K562 (cell line): ENCODE measurements at regions not wholly inside any gene's neighbourhood (a gene's known extent, or its start where the extent isn't known, plus 50 kb on each side); places are given as distances from the start of the nearest gene placed in this dataset.

ENCODE experiments used
- ATAC-seq: fragments of 200-7000 bp; cut with Tn5 transposase; 3 replicates; pipeline ENCODE4 v1.9.1; 2020; ENCODE audit warnings: moderate library complexity
- BruUV-seq: library from RNA; stranded (reverse); fragments of 400-500 nt; replicated peaks from 2 replicates; lab custom pipeline; 2021; lab: Mats Ljungman, UMichigan
- CTCF ChIA-PET: fragments of 300-600 bp; formaldehyde crosslinking; extraction: SDS; loops from one replicate; lab custom pipeline; 2021; ENCODE audit warnings: low intra/inter-chr PET ratio; lab: Yijun Ruan, JAX
- POLR2A ChIA-PET: fragments of 300-600, 350-650 bp; sonication (Branson Sonifier 250); formaldehyde crosslinking; extraction: SDS; loops from one replicate; lab custom pipeline; 2021; ENCODE audit warnings: antibody characterized with exemption, inconsistent platforms; lab: Yijun Ruan, JAX
- DNase-seq, 4 experiments: peaks; one replicate each; pipeline versions ENCODE4 v3.0.0 to v3.0.0-alpha.2; 2011 to 2018; ENCODE audit warnings: low spot score in 3 of 4, mixed read lengths in 3 of 4; ENCODE audit errors: extremely low read depth in 1 of 4
- FAIRE-seq: peaks from 2 replicates; lab custom pipeline; 2011; peaks lifted over from hg19 to GRCh38; lab: Jason Lieb, UNC
- H2AFZ ChIP-seq: 2 replicates; pipeline ENCODE4 v1.6.0; 2011; ENCODE audit warnings: low read depth, low read length, control low read depth, inconsistent platforms
- H3K27ac ChIP-seq: fragments of 200-600 bp; 3 replicates; pipeline ENCODE4 v1.8.0; 2011; ENCODE audit warnings: low read depth, mild to moderate bottlenecking, control low read depth, inconsistent platforms, low read length, moderate library complexity, mixed read lengths; ENCODE audit errors: extremely low read depth
- H3K27me3 ChIP-seq, 2 experiments: fragments of 300-600 bp in 1 of 2; 2 replicates in 1 of 2; 3 replicates in 1 of 2; pipeline versions ENCODE4 v1.6.0 to v1.8.0; 2011; ENCODE audit warnings: inconsistent platforms in 2 of 2, low read length in 2 of 2, mild to moderate bottlenecking in 1 of 2, mixed read lengths in 1 of 2, moderate library complexity in 1 of 2; ENCODE audit not compliant: control insufficient read depth in 2 of 2, insufficient read depth in 2 of 2
- H3K36me3 ChIP-seq: fragments of 300-600 bp; 3 replicates; pipeline ENCODE4 v1.8.0; 2011; ENCODE audit warnings: mild to moderate bottlenecking, low read length, inconsistent platforms; ENCODE audit not compliant: control insufficient read depth, insufficient read depth
- H3K4me1 ChIP-seq, 2 experiments: fragments of 200-600 bp in 1 of 2; replicated peaks in 1 of 2; 2 replicates in 1 of 2; 3 replicates in 1 of 2; pipeline versions ENCODE4 v1.5.1 to v1.8.0; 2011; ENCODE audit warnings: inconsistent platforms in 2 of 2, low read length in 2 of 2, mild to moderate bottlenecking in 1 of 2, mixed read lengths in 1 of 2, moderate library complexity in 1 of 2; ENCODE audit not compliant: control insufficient read depth in 2 of 2, insufficient read depth in 2 of 2
- H3K4me2 ChIP-seq: 2 replicates; pipeline ENCODE4 v1.6.1; 2011; ENCODE audit warnings: low read length, control low read depth, inconsistent platforms, mixed read lengths; ENCODE audit not compliant: insufficient read depth
- H3K4me3 ChIP-seq: fragments of 200-600 bp; sonication (generic), shearing (Covaris generic); 2 replicates; pipeline ENCODE4 v1.5.1; 2016; ENCODE audit warnings: control low read depth, inconsistent platforms
- H3K79me2 ChIP-seq: fragments of 200-600 bp; 3 replicates; pipeline ENCODE4 v1.8.0; 2011; ENCODE audit warnings: low read length, inconsistent platforms; ENCODE audit not compliant: control insufficient read depth, insufficient read depth
- H3K9ac ChIP-seq, 2 experiments: 2 replicates each; pipeline versions ENCODE4 v1.6.0 to v1.6.1; 2011; ENCODE audit warnings: low read depth in 2 of 2, low read length in 2 of 2, control low read depth in 1 of 2, inconsistent platforms in 1 of 2, mild to moderate bottlenecking in 1 of 2, mixed read lengths in 1 of 2; ENCODE audit not compliant: insufficient read depth in 1 of 2
- H3K9me1 ChIP-seq: one replicate; pipeline ENCODE4 v1.6.0; 2011; ENCODE audit warnings: inconsistent platforms, mild to moderate bottlenecking, low read length, moderate library complexity; ENCODE audit not compliant: control insufficient read depth, insufficient read depth
- H3K9me3 ChIP-seq: replicated peaks from 2 replicates; pipeline ENCODE4 v1.5.1; 2011; ENCODE audit warnings: low read depth, low read length, inconsistent platforms; ENCODE audit not compliant: control insufficient read depth, insufficient read depth
- H4K20me1 ChIP-seq: replicated peaks from 2 replicates; pipeline ENCODE4 v1.6.1; 2011; ENCODE audit warnings: low read length, inconsistent platforms, mixed read lengths; ENCODE audit not compliant: control insufficient read depth, insufficient read depth
- PRMT5 ChIP-seq: sonication (generic); formaldehyde crosslinking; IDR thresholded peaks from 2 replicates; pipeline ENCODE4 v1.5.0; 2020; ENCODE audit warnings: missing genetic modification reagents
- ZNF146 ChIP-seq: IDR thresholded peaks from one replicate; pipeline ENCODE4 v1.6.1; 2018; ENCODE audit warnings: missing compliant biosample characterization; ENCODE audit not compliant: unreplicated experiment
- WGBS: fragments of 100-300 bp; shearing (Covaris generic); methylation state at CpG from one replicate; pipeline ENCODE4 v1.1.6; 2016; ENCODE audit warnings: low coverage, mixed read lengths; ENCODE audit not compliant: insufficient coverage; ENCODE audit errors: missing lambda C conversion rate; 5-methylcytosine and 5-hydroxymethylcytosine counted together
- in situ Hi-C: fragments of 300-500 bp; cut with MboI; formaldehyde crosslinking; loops from 4 replicates; pipeline ENCODE4 v1.15.0; 2018; ENCODE audit warnings: inconsistent platforms, mixed read lengths
- intact Hi-C: fragments of 100-400 bp; cut with micrococcal nuclease; formaldehyde crosslinking; loops from 2 replicates; pipeline ENCODE4 v1.14.2; 2022
- TF ChIP-seq, protein P1 (sequence below), 2 experiments: fragments of 450-650 bp; conservative IDR thresholded peaks; 2 replicates each; pipeline ENCODE4 v1.6.1; 2017; ENCODE audit warnings: mild to moderate bottlenecking in 2 of 2, moderate library complexity in 2 of 2
- TF ChIP-seq, protein P2 (sequence below): sonication (generic); formaldehyde crosslinking; IDR thresholded peaks from 2 replicates; pipeline ENCODE4 v1.8.0; 2022; ENCODE audit warnings: mild to moderate bottlenecking, missing genetic modification reagents, borderline replicate concordance

DNA sequence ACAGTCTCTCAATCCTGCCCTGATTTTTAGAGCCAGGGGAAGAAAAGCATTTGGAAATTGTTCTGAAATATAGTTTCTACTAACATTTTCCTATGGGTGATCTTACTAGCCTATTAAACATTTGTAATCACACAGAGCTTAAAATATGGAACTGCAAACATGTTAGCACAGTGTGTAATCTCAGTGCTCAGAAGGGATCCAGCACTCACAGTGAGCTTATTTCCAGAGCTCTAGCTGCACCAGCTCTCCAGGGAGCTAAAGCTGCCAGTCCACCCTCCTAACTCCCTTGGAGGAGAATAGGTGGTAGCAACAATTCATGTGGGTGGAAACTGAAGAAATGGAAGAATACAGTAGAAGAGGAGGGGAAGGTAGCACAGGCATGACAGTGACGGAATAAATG, 64.9 kb upstream of the SYT1 start:
- no peak for FAIRE-seq
- CTCF ChIA-PET, result no interaction called here

More for the DNA sequence above, 64.9 kb upstream of the SYT1 start:
- POLR2A ChIA-PET, result no interaction called here
- in situ Hi-C loops, result no loop called here
- no peak for DNase-seq
- no peaks in the 10 kb centered on the region for H3K9me1 ChIP-seq
- H3K27ac ChIP-seq, result no peak overlapping the region
- H3K27me3 ChIP-seq, result no peaks in the 10 kb centered on the region
- TF ChIP-seq, protein P1, sequence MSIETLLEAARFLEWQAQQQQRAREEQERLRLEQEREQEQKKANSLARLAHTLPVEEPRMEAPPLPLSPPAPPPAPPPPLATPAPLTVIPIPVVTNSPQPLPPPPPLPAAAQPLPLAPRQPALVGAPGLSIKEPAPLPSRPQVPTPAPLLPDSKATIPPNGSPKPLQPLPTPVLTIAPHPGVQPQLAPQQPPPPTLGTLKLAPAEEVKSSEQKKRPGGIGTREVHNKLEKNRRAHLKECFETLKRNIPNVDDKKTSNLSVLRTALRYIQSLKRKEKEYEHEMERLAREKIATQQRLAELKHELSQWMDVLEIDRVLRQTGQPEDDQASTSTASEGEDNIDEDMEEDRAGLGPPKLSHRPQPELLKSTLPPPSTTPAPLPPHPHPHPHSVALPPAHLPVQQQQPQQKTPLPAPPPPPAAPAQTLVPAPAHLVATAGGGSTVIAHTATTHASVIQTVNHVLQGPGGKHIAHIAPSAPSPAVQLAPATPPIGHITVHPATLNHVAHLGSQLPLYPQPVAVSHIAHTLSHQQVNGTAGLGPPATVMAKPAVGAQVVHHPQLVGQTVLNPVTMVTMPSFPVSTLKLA (conservative IDR thresholded peaks at IDR 0.05), result no peak
- TF ChIP-seq PRMT5 (CRISPR knock-in tag), result no peak
- TF ChIP-seq ZNF146 (CRISPR knock-in tag), result no peak
- TF ChIP-seq, protein P2, sequence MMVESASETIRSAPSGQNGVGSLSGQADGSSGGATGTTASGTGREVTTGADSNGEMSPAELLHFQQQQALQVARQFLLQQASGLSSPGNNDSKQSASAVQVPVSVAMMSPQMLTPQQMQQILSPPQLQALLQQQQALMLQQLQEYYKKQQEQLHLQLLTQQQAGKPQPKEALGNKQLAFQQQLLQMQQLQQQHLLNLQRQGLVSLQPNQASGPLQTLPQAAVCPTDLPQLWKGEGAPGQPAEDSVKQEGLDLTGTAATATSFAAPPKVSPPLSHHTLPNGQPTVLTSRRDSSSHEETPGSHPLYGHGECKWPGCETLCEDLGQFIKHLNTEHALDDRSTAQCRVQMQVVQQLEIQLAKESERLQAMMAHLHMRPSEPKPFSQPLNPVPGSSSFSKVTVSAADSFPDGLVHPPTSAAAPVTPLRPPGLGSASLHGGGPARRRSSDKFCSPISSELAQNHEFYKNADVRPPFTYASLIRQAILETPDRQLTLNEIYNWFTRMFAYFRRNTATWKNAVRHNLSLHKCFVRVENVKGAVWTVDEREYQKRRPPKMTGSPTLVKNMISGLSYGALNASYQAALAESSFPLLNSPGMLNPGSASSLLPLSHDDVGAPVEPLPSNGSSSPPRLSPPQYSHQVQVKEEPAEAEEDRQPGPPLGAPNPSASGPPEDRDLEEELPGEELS (CRISPR knock-in tag), result no peak
- H3K9me3 ChIP-seq, result 0 out of 2 replicates have a peak, but pooled peaks cover 2% of the 10 kb centered on the region
- no peaks in the 10 kb centered on the region for H3K79me2 ChIP-seq
- WGBS, result 0% methylated on average over 1 of the region's 1 CpG
- no peak for ATAC-seq
- H3K36me3 ChIP-seq, result no peaks in the 10 kb centered on the region
- no peaks in the 10 kb centered on the region for H4K20me1 ChIP-seq
- no TSS peak for BruUV-seq
- intact Hi-C loops, result no loop called here
- no peak overlapping the region for H3K4me2 ChIP-seq
- no peaks in the 10 kb centered on the region for H3K4me1 ChIP-seq
- no peak overlapping the region for H2AFZ ChIP-seq
- H3K4me3 ChIP-seq, result no peak overlapping the region
- H3K9ac ChIP-seq, result no peak overlapping the region
